H4 (cell line): ENCODE measurements at regions not wholly inside any gene's neighbourhood (a gene's known extent, or its start where the extent isn't known, plus 50 kb on each side); places are given as distances from the start of the nearest gene placed in this dataset.

ENCODE experiments used
- DNase-seq: peaks from one replicate; pipeline ENCODE4 v3.0.0-alpha.2; 2015; ENCODE audit warnings: low spot score

- no peak for DNase-seq
Observed at GRCh38 chr13:106683918-106684317, 116.0 kb upstream of the ARGLU1 start.

GRCh38 chr13:106683179-106683578, 115.2 kb upstream of the ARGLU1 start:
- no peak for DNase-seq

- no peak for DNase-seq
Observed at GRCh38 chr13:106681997-106682396, 114.1 kb upstream of the ARGLU1 start.

- DNase-seq: no peak
Observed at GRCh38 chr13:106681536-106681935, 113.6 kb upstream of the ARGLU1 start.

GRCh38 chr13:106680796-106681472, 113.0 kb upstream of the ARGLU1 start:
- DNase-seq: no peak

GRCh38 chr13:106678646-106679418, 110.9 kb upstream of the ARGLU1 start:
- DNase-seq: no peak

- no peak for DNase-seq
Observed at GRCh38 chr13:106675311-106675710, 107.4 kb upstream of the ARGLU1 start.

- DNase-seq: no peak
Observed at GRCh38 chr13:106660746-106661625, 93.0 kb upstream of the ARGLU1 start.

- DNase-seq: no peak
Observed at GRCh38 chr13:106657104-106657503, 89.2 kb upstream of the ARGLU1 start.

GRCh38 chr13:106656186-106656585, 88.2 kb upstream of the ARGLU1 start:
- no peak for DNase-seq

- DNase-seq: peak; percentile 49
Observed at GRCh38 chr13:106651442-106651841, 83.5 kb upstream of the ARGLU1 start.

- peak; percentile 85 for DNase-seq
Observed at GRCh38 chr13:106650690-106651205, 82.8 kb upstream of the ARGLU1 start.

- DNase-seq: peak; percentile 70
Observed at GRCh38 chr13:106649495-106649894, 81.6 kb upstream of the ARGLU1 start.

GRCh38 chr13:106640515-106640914, 72.6 kb upstream of the ARGLU1 start:
- DNase-seq: no peak

GRCh38 chr13:106637519-106637918, 69.6 kb upstream of the ARGLU1 start:
- DNase-seq: no peak

- DNase-seq: no peak
Observed at GRCh38 chr13:106636492-106636891, 68.6 kb upstream of the ARGLU1 start.

GRCh38 chr13:106635616-106636015, 67.7 kb upstream of the ARGLU1 start:
- DNase-seq: no peak

GRCh38 chr13:106633321-106633720, 65.4 kb upstream of the ARGLU1 start:
- no peak for DNase-seq

GRCh38 chr13:106630650-106631049, 62.7 kb upstream of the ARGLU1 start:
- DNase-seq: no peak

- no peak for DNase-seq
Observed at GRCh38 chr13:106630162-106630561, 62.2 kb upstream of the ARGLU1 start.

- DNase-seq: no peak
Observed at GRCh38 chr13:106628936-106629659, 61.2 kb upstream of the ARGLU1 start.
